ENCODE measurements at regions not wholly inside any gene's neighbourhood (a gene's known extent, or its start where the extent isn't known, plus 50 kb on each side); places are given as distances from the start of the nearest gene placed in this dataset.

DNA sequence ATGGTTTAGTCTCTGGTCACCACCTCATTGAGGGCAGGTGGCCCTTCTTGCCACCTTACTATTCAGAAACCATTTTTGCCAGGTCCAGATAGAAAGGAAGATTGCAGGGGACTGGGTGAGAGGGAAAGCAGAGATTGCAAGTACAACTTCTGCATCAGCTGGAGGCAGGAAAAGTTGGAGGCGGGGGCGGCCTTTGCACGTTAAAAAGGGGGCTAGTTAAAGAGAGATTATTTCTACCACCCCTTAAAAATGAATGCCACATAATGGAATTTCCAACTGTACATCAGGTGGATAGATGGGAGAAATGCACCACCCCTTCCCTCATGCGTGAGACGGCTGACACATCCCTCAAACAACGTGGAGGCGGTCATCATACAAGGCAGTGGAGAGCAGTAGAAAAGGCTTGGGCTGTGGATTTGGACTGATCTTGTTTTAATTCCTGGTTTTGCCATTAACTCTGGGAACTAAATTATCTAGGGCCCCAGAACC, 95.4 kb upstream of the CNKSR3 start:
- TF ChIP-seq, protein P1, sequence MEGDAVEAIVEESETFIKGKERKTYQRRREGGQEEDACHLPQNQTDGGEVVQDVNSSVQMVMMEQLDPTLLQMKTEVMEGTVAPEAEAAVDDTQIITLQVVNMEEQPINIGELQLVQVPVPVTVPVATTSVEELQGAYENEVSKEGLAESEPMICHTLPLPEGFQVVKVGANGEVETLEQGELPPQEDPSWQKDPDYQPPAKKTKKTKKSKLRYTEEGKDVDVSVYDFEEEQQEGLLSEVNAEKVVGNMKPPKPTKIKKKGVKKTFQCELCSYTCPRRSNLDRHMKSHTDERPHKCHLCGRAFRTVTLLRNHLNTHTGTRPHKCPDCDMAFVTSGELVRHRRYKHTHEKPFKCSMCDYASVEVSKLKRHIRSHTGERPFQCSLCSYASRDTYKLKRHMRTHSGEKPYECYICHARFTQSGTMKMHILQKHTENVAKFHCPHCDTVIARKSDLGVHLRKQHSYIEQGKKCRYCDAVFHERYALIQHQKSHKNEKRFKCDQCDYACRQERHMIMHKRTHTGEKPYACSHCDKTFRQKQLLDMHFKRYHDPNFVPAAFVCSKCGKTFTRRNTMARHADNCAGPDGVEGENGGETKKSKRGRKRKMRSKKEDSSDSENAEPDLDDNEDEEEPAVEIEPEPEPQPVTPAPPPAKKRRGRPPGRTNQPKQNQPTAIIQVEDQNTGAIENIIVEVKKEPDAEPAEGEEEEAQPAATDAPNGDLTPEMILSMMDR (conservative IDR thresholded peaks at IDR 0.05): no peak
- no peak for TF ChIP-seq EZH2 (IDR thresholded peaks at IDR 0.05; ENCODE audit: low read depth)
